ENCODE measurements at regions not wholly inside any gene's neighbourhood (a gene's known extent, or its start where the extent isn't known, plus 50 kb on each side); places are given as distances from the start of the nearest gene placed in this dataset.

DNA sequence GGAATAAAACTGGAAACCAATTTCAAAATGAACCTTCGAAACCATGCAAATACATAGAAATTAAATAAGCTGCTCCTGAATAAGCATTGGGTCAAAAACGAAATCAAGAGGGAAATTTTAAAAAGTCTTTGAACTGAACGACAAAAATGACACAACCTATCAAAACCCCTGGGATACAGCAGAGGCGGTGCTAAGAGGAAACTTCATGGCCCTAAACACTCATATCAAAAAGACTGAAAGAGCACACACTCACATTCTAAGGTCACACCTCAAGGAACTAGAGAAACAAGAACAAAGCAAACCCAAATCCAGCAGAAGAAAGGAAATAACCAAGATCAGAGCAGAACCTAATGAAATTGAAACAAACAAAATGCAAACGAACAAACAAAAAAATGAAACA, 85.2 kb upstream of the CDC42BPA start:
- TF ChIP-seq, protein P1, sequence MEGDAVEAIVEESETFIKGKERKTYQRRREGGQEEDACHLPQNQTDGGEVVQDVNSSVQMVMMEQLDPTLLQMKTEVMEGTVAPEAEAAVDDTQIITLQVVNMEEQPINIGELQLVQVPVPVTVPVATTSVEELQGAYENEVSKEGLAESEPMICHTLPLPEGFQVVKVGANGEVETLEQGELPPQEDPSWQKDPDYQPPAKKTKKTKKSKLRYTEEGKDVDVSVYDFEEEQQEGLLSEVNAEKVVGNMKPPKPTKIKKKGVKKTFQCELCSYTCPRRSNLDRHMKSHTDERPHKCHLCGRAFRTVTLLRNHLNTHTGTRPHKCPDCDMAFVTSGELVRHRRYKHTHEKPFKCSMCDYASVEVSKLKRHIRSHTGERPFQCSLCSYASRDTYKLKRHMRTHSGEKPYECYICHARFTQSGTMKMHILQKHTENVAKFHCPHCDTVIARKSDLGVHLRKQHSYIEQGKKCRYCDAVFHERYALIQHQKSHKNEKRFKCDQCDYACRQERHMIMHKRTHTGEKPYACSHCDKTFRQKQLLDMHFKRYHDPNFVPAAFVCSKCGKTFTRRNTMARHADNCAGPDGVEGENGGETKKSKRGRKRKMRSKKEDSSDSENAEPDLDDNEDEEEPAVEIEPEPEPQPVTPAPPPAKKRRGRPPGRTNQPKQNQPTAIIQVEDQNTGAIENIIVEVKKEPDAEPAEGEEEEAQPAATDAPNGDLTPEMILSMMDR (IDR thresholded peaks at IDR 0.05): no peak
- TF ChIP-seq POLR2A (IDR thresholded peaks at IDR 0.05): no peak

Data from heart left ventricle (tissue), 13 donors.